22Rv1 (cell line): ENCODE measurements at regions not wholly inside any gene's neighbourhood (a gene's known extent, or its start where the extent isn't known, plus 50 kb on each side); places are given as distances from the start of the nearest gene placed in this dataset.
"Not testable (repeated sequence)": the region's sequence is repeated elsewhere in the genome, so short reads cannot be mapped to it uniquely, and the experiment has no call there.

Experiments
- H3K27ac ChIP-seq: fragments of 450-650 bp; 2 replicates; pipeline ENCODE4 v1.5.1; 2017
- CTCF ChIP-seq: fragments of 450-650 bp; IDR thresholded peaks from 2 replicates; pipeline ENCODE4 v1.5.1; 2017; ENCODE audit warnings: mild to moderate bottlenecking
- ZFX ChIP-seq: fragments of 450-650 bp; IDR thresholded peaks from 2 replicates; pipeline ENCODE4 v1.6.1; 2017; ENCODE audit warnings: antibody characterized with exemption, borderline replicate concordance

- TF ChIP-seq CTCF (no peak), ZFX (no peak)
- H3K27ac ChIP-seq: no peak overlapping the region
Observed at GRCh38 chr6:14472986-14473337, 355.4 kb downstream of the CD83 start.

- H3K27ac ChIP-seq: no peak overlapping the region
- TF ChIP-seq ZFX (no peak), CTCF (no peak)
Observed at GRCh38 chr6:14474816-14475215, 357.2 kb downstream of the CD83 start.

- no peak overlapping the region for H3K27ac ChIP-seq
Observed at GRCh38 chr6:14475306-14475705, 357.7 kb downstream of the CD83 start.

GRCh38 chr6:14476793-14477531 lies 359.4 kb downstream of the CD83 start:
- TF ChIP-seq CTCF (no peak), ZFX (no peak)
- no peak overlapping the region for H3K27ac ChIP-seq

More at GRCh38 chr6:14475306-14475705, 357.7 kb downstream of the CD83 start:
- TF ChIP-seq CTCF: no peak
- no peak for TF ChIP-seq ZFX

GRCh38 chr6:14477559-14477958 lies 360.0 kb downstream of the CD83 start:
- TF ChIP-seq CTCF: no peak
- TF ChIP-seq ZFX: no peak
- H3K27ac ChIP-seq: no peak overlapping the region

- no peak for TF ChIP-seq ZFX
- no peak overlapping the region for H3K27ac ChIP-seq
Observed at GRCh38 chr6:14478381-14479225, 361.0 kb downstream of the CD83 start.

- not testable (repeated sequence) for H3K27ac ChIP-seq
Observed at GRCh38 chr6:14481946-14482345, 364.4 kb downstream of the CD83 start.

- H3K27ac ChIP-seq: no peak overlapping the region
- TF ChIP-seq CTCF (no peak), ZFX (no peak)
Observed at GRCh38 chr6:14487625-14488024, 370.1 kb downstream of the CD83 start.
